ENCODE measurements at regions not wholly inside any gene's neighbourhood (a gene's known extent, or its start where the extent isn't known, plus 50 kb on each side); places are given as distances from the start of the nearest gene placed in this dataset.

- DNase-seq (ENCODE audit: low spot score): no peak
Measured at GRCh38 chr18:78213361-78213994, 766.1 kb upstream of the SALL3 start.

GRCh38 chr18:78221496-78221895 is 758.1 kb upstream of the SALL3 start:
- no peak for DNase-seq (ENCODE audit: low spot score)

DNA sequence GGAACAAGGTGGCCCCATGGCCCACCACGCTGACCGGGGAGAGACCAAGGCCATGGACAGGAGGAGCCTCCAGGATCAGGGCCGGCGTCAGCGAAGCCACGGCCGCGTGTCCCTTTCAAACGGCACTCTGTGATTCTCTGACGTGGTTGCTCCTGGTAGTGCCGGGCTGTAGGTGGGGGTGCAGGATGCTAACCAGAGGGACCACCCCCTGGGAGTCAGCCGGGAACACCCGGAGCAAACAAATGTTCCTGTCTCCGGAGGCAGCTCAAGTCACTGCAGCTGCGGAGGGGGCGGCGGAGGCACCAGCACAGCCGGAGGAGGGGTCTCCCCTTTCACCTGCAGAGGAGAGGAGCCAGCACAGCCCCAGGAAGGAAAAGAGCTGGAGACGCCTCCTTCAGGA is 750.6 kb upstream of the SALL3 start:
- DNase-seq (ENCODE audit: low spot score): no peak

DNA sequence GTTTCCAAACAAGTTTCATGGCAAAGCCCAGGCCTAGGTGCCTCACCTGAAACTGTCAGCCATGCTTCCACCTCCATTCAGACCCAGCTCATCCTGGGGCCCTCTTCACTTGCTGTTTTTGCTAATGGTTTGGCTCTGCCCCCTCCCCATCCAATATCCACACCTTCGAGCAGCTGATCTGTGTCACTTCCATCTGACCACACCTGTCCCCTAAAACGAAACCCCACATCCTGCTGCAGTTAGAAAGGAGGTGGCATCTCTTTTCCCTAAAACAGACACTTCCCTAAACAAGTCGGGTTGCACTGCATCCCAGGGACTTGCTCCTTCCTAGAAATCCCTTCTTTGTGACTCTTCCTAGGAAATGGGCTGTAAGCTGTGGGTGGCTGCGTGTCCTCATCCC is 748.7 kb upstream of the SALL3 start:
- DNase-seq (ENCODE audit: low spot score): no peak

GRCh38 chr18:78232196-78232595 is 747.4 kb upstream of the SALL3 start:
- DNase-seq (ENCODE audit: low spot score): no peak

DNA sequence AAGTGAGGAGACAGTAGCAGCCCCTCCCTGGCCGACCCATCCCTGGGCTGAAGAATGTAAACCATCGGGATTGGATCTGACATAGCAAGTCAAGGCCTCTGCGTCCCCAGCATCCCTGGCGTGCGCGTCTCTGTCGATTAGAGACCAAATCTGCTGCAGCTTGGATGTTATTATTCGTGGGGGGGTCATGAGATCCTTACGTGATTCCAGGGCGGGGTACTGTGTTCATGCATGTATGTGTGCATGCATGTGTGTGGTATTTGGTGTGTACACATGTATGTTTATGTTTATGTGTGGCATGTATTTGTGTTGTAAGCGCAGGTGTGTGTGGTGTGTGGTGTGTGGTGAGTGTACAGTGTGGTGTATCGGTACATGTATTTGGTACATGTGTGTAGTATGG is 741.8 kb upstream of the SALL3 start:
- DNase-seq (ENCODE audit: low spot score): no peak

- no peak for DNase-seq (ENCODE audit: low spot score)
Measured at GRCh38 chr18:78238404-78239089, 741.1 kb upstream of the SALL3 start.

DNA sequence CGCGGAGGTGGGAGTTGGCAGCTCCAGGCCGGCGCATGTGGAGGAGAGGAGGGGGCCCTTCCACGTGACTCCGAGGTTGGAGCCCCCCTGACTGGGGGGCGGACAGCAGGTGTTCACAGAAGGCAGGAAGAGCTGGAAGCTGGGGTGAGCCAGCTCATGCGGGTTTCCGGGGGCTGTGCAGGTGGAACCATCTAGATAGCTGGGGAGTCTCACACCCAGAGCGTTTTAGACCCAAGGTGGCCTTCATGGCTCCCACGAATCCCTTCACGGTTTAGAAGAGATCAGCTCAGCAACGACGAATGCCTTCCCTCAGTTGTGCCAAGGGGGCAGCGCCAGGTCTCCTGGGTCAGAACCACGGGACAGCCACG is 740.5 kb upstream of the SALL3 start:
- DNase-seq (ENCODE audit: low spot score): no peak

- no peak for DNase-seq (ENCODE audit: low spot score)
Measured at GRCh38 chr18:78240101-78240500, 739.5 kb upstream of the SALL3 start.

- DNase-seq (ENCODE audit: low spot score): no peak
Measured at GRCh38 chr18:78240627-78241252, 738.9 kb upstream of the SALL3 start.

GRCh38 chr18:78241535-78242253 is 737.9 kb upstream of the SALL3 start:
- DNase-seq (ENCODE audit: low spot score): no peak

DNA sequence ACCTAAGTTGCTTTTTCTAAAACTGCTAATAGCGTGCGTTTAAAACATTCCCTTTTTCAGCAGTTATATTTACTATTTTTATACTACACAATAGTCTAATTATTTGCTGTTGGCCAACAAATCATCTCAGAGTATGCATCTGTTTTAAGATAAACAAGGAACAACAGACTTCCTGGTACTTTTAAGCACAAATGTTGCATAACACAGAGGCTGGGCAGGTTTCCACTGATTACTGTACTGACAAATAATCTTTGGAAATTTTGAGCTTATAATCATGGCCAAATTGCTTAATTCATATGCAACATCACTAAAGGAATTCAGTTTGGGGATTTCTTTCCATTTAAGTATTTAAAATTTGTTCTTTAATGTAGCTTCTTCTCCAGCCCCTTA is 737.4 kb upstream of the SALL3 start:
- DNase-seq (ENCODE audit: low spot score): no peak

- no peak for DNase-seq (ENCODE audit: low spot score)
Measured at GRCh38 chr18:78242806-78243205, 736.8 kb upstream of the SALL3 start.

DNA sequence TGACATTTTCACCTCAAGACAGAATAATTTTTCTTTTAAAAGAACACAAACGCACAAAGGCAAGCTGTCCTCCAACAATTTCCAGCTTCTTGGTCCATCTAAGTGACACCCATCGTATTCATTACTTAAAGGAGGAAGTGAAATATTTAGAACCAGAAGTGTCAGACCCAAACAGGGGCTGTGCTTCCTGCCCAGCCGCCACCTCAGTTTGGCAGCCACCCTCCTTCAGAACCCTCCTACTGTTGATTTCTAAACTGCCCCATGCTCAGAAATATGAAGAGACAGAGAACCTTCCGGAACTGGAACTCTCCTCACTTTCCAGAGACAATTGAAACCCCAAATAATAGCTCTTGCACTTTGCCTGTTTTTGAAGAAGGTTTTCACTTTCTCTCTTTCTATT is 734.8 kb upstream of the SALL3 start:
- DNase-seq (ENCODE audit: low spot score): no peak

- DNase-seq (ENCODE audit: low spot score): no peak
Measured at GRCh38 chr18:78245451-78245850, 734.2 kb upstream of the SALL3 start.

- DNase-seq (ENCODE audit: low spot score): no peak
Measured at GRCh38 chr18:78246050-78246449, 733.6 kb upstream of the SALL3 start.

- no peak for DNase-seq (ENCODE audit: low spot score)
Measured at GRCh38 chr18:78246588-78246987, 733.0 kb upstream of the SALL3 start.

GRCh38 chr18:78247615-78248289 is 731.9 kb upstream of the SALL3 start:
- no peak for DNase-seq (ENCODE audit: low spot score)

GRCh38 chr18:78255013-78255412 is 724.6 kb upstream of the SALL3 start:
- no peak for DNase-seq (ENCODE audit: low spot score)

DNA sequence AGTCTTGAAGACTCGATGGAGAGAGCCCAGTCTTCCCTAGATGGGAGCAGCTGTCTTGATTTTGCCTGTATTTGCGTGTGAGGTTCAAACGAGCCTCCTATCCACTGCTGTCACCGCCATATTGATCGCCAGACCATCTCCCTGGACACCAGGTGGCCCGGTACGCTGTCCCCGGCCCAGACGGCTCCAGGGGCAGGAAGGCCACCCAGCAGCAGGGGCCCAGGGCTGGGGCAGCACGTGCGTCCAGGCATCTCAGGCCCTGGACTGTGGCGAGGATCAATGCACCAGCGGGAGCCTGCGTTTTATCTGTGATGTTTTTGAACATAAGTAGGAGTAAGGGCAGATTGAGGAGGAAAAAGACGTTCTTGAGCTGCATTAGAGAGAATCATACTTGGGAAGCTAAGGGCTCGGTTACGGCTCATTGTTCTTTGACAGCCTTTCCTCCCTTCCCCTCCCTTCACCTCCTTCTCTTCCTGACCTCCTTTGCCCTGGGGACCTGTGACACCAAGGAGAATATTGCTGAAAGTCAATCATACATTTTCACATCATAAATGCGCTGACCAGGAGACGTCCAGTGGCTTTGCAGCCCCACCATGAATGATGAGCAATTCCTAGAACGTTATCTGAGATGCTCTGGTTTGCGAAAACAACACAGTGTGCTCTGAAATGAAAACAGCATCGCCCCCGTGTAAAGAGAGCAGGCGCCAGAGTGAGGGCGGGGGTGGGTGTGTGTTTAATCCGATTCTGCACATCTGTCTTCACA is 711.2 kb upstream of the SALL3 start:
- DNase-seq (ENCODE audit: low spot score): no peak

DNA sequence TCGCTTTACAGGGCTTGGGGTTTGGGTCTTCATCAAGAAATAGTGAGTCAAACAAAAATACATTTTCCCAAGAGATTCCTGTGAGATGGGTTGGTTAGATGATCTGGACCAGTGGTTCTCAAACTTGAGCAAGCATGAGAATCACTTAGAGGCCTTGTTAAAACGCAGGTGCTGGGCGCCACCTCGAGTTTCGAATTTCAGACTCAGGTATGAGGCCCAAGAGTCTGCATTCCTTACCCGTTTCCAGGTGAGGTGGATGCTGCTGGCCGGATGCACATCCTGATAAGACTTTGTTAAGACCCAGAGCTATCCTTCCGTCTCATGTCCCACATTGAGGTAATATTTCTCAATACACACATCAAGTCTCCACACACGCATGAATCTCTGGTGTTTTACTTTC is 707.8 kb upstream of the SALL3 start:
- no peak for DNase-seq (ENCODE audit: low spot score)

DNA sequence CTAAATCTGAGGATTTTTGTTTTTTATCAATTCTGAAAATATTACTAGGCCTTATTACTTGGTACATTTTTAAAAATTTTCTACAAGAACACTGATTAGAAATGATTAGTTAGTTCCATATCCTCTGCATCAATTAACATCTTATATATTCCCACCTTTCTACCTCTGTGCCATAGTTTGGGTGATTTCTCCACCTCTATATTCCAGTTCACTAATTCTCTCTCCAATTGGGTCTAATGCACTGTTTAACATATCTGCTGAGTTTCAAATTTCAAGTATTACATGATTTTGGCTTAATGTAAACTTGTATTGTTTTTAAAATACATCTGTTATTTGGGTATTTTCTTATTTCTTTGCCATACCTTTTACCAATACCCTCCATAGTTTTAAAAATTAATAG is 705.7 kb upstream of the SALL3 start:
- no peak for DNase-seq (ENCODE audit: low spot score)

Data from hematopoietic multipotent progenitor cell treated with erythropoietin and hydrocortisone succinate and interleukin-3 and kit ligand, for 17 days (in vitro differentiated cells).